ENCODE measurements at regions not wholly inside any gene's neighbourhood (a gene's known extent, or its start where the extent isn't known, plus 50 kb on each side); places are given as distances from the start of the nearest gene placed in this dataset.

DNA sequence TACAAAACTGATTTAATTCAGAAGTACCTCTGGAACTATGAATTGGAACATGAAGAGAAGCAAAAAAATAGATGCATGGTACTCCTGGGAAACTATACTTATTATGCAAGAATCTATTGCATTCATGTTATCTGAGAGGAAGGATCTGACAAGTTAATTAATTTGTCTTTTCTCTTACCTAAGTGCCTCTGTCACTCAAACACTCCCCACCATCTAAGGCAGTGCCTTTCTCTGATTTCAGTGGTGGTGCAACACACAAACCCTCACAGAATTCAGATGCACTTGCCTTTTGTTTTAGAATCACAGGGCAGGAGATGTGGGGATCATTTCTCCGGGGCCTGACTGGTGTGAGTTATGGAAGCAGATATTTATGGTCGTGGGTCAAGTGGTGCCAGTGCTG lies 52.5 kb upstream of the C9orf72 start:
- no peak for DNase-seq
- Mint-ChIP-seq H3K4me1 (ENCODE audit: low read depth) (no peaks in the 10 kb centered on the region), H3K36me3 (ENCODE audit: low read depth) (no peaks in the 10 kb centered on the region), H3K9me3 (no peaks in the 10 kb centered on the region), H3K27me3 (peaks cover 5% of the 10 kb centered on the region), H3K27ac (no peak overlapping the region), H3K4me3 (no peak overlapping the region)

DNA sequence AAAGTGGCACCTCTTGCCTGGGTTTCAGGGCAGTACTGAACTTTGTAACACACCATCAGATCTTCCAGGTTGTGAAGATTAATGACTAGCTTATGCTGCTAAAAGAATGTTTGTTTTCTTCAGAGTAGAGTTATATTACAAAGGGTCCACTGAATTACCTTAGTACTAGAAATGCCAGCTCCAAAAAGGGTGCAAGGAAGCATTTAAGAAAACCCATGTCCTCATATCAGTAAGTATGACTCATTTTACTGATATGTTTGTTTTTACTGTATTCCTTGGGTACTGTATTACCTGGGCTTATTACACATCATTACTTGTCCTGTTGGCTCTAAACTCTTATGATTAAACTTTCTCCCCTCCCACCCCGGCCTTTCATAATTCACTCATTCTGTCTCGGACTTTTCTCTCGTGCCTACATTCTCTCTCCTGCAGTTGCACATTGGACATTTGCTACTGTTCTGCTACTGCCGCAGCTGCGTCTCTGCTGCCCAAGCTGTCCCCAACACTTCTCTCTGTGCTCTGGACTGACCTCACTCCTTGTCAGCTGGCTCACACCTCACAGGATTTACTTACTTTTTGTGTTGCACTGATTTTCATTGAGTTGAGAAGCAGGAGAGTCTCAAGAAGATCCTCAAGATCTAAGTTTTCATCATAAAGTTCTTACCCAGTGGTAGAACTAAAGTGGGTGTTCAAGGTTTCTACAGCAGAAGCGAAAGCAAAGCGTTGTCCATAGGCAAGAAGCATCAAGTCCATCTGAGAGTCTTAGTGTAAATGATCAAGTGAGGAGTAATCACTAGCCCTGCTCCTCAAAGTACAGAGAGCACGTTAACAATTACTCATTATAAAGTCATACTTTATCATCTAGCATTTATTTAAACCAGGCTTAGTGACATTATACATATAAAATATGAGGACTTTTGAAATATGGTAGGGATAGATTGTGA lies 53.2 kb upstream of the C9orf72 start:
- Mint-ChIP-seq H3K4me1 (ENCODE audit: low read depth) (no peaks in the 10 kb centered on the region), H3K36me3 (ENCODE audit: low read depth) (no peaks in the 10 kb centered on the region), H3K9me3 (no peaks in the 10 kb centered on the region), H3K27ac (no peak overlapping the region), H3K27me3 (peaks cover 11% of the 10 kb centered on the region), H3K4me3 (no peak overlapping the region)
- DNase-seq = no peak

DNA sequence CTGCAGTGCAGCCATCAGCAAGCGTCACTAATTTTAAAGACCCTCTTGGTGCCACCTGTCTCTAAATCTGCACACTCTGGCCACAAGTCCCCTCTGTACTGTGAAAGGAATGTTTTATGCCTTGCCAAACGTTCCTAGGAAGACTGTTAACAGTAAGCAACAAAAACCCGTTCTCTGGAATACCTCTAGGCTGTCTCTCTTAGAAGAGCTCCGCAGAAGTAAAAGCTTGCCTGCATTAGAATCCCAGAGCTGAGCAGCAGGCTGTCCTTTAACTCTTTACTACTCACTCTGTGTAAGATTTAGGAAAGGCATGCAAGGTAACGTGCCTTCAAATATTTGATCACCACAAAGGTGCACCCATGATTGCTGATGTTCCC lies 53.9 kb upstream of the C9orf72 start:
- Mint-ChIP-seq H3K36me3 (ENCODE audit: low read depth) (no peaks in the 10 kb centered on the region), H3K9me3 (no peaks in the 10 kb centered on the region), H3K27me3 (peaks cover 12% of the 10 kb centered on the region), H3K4me1 (ENCODE audit: low read depth) (no peaks in the 10 kb centered on the region), H3K27ac (no peak overlapping the region), H3K4me3 (no peak overlapping the region)
- no peak for DNase-seq

DNA sequence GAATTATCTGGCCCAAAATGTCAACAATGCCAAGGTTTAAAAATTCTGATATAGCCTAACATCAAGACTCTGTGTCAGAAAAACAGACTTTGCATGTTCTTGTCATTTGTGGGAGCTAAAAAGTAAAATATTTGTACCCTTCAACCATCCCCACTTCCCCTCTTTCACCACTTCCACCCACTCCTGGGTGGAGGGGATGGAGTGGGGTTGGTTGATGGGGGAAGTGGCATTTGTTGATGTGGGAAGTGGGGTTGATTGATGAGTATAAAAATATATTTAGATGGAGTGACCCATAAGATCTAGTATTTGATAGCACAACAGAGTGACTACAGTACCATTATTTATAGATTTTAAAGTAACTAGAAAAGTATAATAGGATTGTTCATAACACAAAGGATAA lies 55.0 kb upstream of the C9orf72 start:
- H3K27me3 Mint-ChIP-seq = peaks cover 19% of the 10 kb centered on the region
- H3K4me1 Mint-ChIP-seq (ENCODE audit: low read depth) = no peaks in the 10 kb centered on the region
- H3K9me3 Mint-ChIP-seq = no peaks in the 10 kb centered on the region
- H3K27ac Mint-ChIP-seq = no peak overlapping the region
- no peak for DNase-seq
- H3K36me3 Mint-ChIP-seq (ENCODE audit: low read depth) = no peaks in the 10 kb centered on the region
- no peak overlapping the region for H3K4me3 Mint-ChIP-seq

DNA sequence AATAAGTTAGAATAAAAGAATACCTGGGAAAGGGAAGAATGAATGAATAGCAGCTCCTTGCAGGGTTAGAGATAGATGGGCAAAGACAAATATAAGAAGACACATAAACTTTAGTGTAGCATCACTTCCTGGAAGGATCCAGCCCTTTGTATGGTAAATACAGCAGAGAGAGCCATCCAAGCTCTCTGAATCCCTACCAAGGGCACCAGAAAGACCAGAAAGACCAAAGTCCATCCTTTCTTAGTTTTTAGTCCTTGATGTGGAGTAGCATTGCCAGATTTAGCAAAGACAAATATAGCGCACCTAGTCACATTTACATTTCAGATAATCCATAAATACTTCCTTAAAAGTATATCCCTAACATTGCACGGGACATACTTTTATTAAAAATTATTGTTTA lies 56.1 kb upstream of the C9orf72 start:
- Mint-ChIP-seq H3K4me3 (no peak overlapping the region), H3K4me1 (ENCODE audit: low read depth) (no peaks in the 10 kb centered on the region), H3K27me3 (peaks cover 19% of the 10 kb centered on the region), H3K27ac (no peak overlapping the region), H3K9me3 (no peaks in the 10 kb centered on the region), H3K36me3 (ENCODE audit: low read depth) (no peaks in the 10 kb centered on the region)
- no peak for DNase-seq

DNA sequence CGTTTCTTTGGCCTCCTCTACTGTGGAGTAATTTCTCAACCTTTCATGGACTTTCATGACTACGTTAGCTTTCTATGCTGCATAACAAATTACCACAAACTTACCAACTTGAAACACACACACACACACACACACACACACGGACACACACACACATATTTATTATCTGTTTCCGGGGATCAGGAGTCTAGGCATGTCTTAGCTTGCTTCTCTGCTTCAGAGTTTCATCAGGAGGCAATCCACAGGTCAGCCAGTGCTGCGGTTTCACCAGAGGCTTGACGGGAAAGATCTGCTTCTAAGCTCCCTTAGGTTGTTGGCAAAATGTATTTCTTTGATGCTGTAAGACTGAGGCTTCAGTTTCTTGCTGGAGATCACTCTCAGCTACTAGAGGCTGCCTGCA lies 59.0 kb upstream of the C9orf72 start:
- no peak for DNase-seq
- Mint-ChIP-seq H3K9me3 (no peaks in the 10 kb centered on the region), H3K4me3 (no peak overlapping the region), H3K27me3 (peaks cover 15% of the 10 kb centered on the region), H3K27ac (no peak overlapping the region), H3K36me3 (ENCODE audit: low read depth) (no peaks in the 10 kb centered on the region), H3K4me1 (ENCODE audit: low read depth) (peaks cover 2% of the 10 kb centered on the region)

DNA sequence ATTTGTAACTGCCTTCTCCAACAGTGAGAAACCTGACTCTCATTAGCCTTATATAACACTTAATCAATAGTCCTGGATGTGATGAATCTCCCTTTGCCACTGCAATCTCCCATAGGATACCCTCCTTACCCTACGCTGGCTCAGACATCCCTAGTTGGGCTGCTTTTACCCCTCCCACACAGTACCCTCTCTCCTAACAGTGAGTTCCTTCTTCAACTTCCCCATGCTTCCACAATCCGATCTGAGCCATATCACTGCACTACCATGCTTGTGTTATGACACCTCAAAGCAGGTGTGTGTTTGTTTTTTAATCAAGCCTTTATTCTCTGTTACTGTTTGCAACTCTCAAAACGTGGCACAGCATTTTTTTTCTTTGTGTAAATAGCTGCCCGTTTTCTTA lies 60.5 kb upstream of the C9orf72 start:
- no peaks in the 10 kb centered on the region for H3K9me3 Mint-ChIP-seq
- peaks cover 2% of the 10 kb centered on the region for H3K4me1 Mint-ChIP-seq (ENCODE audit: low read depth)

DNA sequence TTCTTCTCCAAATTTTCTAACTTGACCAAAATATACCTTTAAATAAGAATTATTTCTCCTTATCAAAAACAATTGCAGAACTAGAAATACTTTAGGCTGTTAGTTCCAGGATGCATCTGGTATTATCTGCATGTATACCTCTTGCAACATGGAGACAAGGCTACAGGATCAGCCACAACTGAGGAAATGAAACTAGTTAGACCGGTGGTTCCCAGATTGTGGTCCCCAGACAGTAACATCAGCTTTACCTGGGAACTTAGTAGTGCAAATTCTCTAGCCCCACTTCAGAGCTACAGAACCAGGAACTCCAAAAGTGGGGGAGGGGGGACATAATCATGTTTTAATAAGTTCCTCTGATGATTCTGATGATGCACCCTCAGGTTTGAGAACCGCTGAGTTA lies 61.6 kb upstream of the C9orf72 start:
- no peak for DNase-seq
- Mint-ChIP-seq H3K4me1 (ENCODE audit: low read depth) (peaks cover 2% of the 10 kb centered on the region), H3K9me3 (no peaks in the 10 kb centered on the region), H3K4me3 (no peak overlapping the region), H3K27me3 (peaks cover 15% of the 10 kb centered on the region), H3K27ac (no peak overlapping the region), H3K36me3 (ENCODE audit: low read depth) (no peaks in the 10 kb centered on the region)

More for the DNA sequence above, 60.5 kb upstream of the C9orf72 start:
- Mint-ChIP-seq H3K4me3 (no peak overlapping the region), H3K36me3 (ENCODE audit: low read depth) (no peaks in the 10 kb centered on the region), H3K27me3 (peaks cover 15% of the 10 kb centered on the region), H3K27ac (no peak overlapping the region)
- no peak for DNase-seq

DNA sequence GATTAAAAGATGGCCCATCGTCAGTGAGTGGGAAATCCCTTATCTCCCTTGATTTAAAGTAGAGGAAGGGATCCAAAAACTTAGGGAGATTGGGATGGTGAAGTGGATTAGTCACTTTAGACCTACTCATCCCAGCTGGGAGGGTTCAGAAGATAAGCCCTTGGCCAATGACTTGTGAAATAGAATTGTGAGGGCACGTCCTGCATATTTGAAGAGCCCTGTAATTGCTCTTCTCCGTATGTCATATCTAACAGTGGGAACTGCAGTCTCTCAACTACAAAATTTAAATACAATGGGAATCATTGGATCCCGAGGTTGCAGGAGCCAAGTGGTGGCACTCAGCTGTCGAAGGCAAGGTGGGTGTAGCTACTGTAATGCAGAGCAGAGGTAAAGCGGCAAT lies 65.4 kb upstream of the C9orf72 start:
- Mint-ChIP-seq H3K27me3 (no peaks in the 10 kb centered on the region), H3K9me3 (no peaks in the 10 kb centered on the region), H3K36me3 (ENCODE audit: low read depth) (no peaks in the 10 kb centered on the region), H3K4me3 (no peak overlapping the region), H3K27ac (no peak overlapping the region), H3K4me1 (ENCODE audit: low read depth) (peaks cover 2% of the 10 kb centered on the region)
- no peak for DNase-seq

DNA sequence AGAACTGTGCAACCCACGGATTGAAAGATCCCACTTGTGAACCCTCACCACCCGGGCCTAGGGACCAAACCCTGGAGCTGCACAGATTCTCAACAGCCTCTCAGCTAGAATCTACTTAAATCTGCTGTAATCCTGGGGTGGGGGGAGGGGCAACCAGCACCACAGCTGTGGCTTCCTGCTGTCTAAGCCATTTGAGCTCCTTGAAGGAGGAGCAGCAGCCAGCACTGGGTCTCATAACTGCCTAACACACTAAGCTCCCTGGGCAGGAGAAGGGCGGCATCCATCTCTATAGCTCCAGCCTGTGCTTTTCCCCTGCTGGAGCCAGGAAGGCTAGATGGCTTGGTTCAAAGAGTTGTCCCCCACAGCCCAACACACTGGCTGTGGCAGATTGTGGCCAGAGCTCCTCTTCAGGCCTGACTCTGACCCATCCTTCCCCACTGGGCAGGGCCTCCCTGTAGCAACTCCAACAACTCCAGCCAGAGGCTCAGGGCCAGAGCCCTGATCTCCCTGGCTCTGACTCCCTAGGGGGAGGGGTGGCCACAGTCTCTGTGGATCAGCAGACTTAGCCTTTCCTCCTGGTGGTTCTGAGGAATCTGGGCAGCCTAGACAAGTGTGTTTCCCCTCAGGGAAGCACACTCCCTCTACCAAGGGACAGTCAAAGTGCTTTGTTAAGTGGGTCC lies 72.0 kb upstream of the C9orf72 start:
- Mint-ChIP-seq H3K27ac (no peak overlapping the region), H3K36me3 (ENCODE audit: low read depth) (no peaks in the 10 kb centered on the region), H3K9me3 (no peaks in the 10 kb centered on the region), H3K4me3 (no peak overlapping the region), H3K27me3 (no peaks in the 10 kb centered on the region), H3K4me1 (ENCODE audit: low read depth) (peaks cover 2% of the 10 kb centered on the region)
- DNase-seq = no peak

DNA sequence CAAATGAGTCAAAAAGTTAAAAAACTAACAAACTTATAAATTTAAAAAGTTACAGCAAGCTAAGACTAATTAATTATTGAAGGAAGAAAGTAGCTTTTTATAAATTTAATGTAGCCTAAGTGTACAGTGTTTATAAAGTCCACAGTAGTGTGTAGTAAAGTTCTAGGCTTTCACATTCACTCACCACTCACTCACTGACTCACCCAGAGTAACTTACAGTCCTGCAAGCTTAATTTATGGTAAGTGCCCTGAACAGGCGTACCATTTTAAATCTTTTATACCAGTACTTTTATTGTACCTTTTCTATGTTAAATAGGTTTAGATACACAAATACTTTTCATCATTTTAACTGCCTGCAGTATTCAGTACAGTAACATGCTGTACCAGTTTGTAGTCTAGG lies 80.0 kb upstream of the C9orf72 start:
- H3K4me1 Mint-ChIP-seq (ENCODE audit: low read depth) = no peaks in the 10 kb centered on the region
- no peaks in the 10 kb centered on the region for H3K36me3 Mint-ChIP-seq (ENCODE audit: low read depth)
- no peak for DNase-seq
- no peaks in the 10 kb centered on the region for H3K27me3 Mint-ChIP-seq
- H3K4me3 Mint-ChIP-seq = no peak overlapping the region
- no peaks in the 10 kb centered on the region for H3K9me3 Mint-ChIP-seq
- H3K27ac Mint-ChIP-seq = no peak overlapping the region

DNA sequence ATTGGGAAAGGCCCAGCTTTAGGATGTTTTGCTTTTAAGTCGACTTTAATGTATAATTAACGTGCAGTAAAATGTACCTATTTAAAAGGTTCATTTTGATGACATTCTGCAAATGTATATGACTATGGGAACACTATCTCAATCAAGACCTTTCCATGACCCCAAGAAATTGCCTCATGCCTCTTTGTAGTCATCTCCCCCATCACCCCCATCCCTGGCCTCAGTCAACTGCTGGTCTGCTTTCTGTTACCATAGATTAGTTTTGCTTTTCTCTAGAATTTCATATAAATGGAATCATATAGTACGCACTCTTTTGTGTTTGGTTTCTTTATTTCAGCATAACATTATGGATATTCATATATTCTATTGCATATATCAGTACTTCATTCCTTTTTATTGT lies 80.7 kb upstream of the C9orf72 start:
- H3K36me3 Mint-ChIP-seq (ENCODE audit: low read depth) = no peaks in the 10 kb centered on the region
- no peak overlapping the region for H3K27ac Mint-ChIP-seq
- no peaks in the 10 kb centered on the region for H3K9me3 Mint-ChIP-seq
- no peak for DNase-seq
- no peaks in the 10 kb centered on the region for H3K4me1 Mint-ChIP-seq (ENCODE audit: low read depth)
- no peak overlapping the region for H3K4me3 Mint-ChIP-seq
- H3K27me3 Mint-ChIP-seq = no peaks in the 10 kb centered on the region

DNA sequence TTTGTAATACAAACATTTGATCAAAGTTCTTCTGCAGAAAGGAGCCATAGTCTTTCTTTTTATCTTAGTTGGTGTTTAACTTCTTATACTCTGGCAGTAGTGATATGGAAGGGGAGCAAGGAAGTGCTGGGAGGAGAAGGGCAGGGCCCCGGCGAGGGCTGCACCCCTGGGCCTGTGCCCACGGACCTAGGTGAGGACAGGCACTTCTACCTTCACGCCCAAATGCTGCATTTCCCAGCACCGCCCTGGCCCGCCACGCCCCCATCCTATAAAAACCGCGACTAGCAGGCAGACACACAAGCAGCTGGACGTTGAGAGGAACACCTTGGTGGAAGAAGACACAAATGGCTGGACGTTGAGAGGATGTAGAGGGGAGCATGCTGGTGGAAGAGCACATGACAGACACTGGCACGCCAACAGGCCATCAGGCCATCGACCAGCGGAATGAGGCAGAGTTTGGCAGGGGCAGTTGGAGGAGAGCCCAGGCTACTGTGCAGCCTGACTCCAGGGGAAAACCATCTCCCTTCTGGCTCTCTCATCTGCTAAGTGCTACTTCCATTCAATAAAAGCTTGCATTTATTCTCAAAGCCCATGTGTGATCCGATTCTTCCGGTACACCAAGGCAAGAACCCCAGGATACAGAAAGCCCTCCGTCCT lies 81.5 kb upstream of the C9orf72 start:
- no peaks in the 10 kb centered on the region for H3K9me3 Mint-ChIP-seq
- H3K27ac Mint-ChIP-seq = no peak overlapping the region
- H3K4me3 Mint-ChIP-seq = no peak overlapping the region
- H3K27me3 Mint-ChIP-seq = no peaks in the 10 kb centered on the region
- H3K36me3 Mint-ChIP-seq (ENCODE audit: low read depth) = no peaks in the 10 kb centered on the region
- no peaks in the 10 kb centered on the region for H3K4me1 Mint-ChIP-seq (ENCODE audit: low read depth)
- DNase-seq = no peak

DNA sequence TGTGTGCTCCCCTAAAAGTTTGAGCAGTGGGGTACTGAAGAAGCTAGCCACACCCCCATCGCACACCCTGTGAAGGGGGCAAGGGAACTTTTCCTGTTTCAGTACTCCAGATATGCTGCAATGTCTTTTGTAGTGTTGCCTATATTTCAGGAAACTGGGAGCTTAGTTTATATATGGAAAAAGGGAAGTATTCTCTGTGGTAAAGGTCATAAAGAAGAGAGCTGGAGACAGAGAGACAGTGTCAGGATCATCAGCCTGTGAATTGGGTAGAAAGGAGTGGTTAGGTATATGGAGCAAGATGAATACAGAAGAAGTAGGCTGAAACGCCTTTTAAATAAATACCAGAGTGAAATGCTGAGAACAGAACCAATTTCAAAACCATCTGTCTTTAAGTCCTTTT lies 82.2 kb upstream of the C9orf72 start:
- Mint-ChIP-seq H3K4me1 (ENCODE audit: low read depth) (no peaks in the 10 kb centered on the region), H3K36me3 (ENCODE audit: low read depth) (no peaks in the 10 kb centered on the region), H3K27ac (no peak overlapping the region), H3K9me3 (no peaks in the 10 kb centered on the region), H3K4me3 (no peak overlapping the region), H3K27me3 (no peaks in the 10 kb centered on the region)
- DNase-seq = no peak

DNA sequence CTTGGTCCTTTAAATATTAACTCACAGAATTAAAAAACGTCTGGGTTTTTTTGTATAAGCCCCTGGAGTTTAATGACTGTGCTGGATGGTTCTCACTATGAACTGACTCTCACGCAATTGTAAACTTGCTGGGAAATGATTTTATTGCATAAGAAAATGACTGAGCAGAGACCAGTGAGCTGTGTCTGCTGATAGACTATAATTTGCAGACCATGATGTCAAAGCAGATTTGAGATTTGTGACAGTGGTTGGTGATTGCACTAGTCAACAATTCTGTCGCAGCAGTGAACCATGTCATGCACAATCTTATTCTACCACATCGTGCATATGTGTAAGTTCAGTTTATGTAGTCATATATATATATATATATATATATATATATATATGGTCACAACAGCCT lies 85.7 kb upstream of the C9orf72 start:
- H3K4me3 Mint-ChIP-seq = no peak overlapping the region
- no peaks in the 10 kb centered on the region for H3K36me3 Mint-ChIP-seq (ENCODE audit: low read depth)
- H3K27ac Mint-ChIP-seq = no peak overlapping the region
- peaks cover 1% of the 10 kb centered on the region for H3K27me3 Mint-ChIP-seq
- H3K9me3 Mint-ChIP-seq = no peaks in the 10 kb centered on the region
- no peak for DNase-seq
- H3K4me1 Mint-ChIP-seq (ENCODE audit: low read depth) = no peaks in the 10 kb centered on the region

Measured in activated T-cell treated with anti-CD3 and anti-CD28 coated beads, Interleukin-2, amount 50 U/mL, for 24 hours (primary cell).